HG03066 (cell line): ENCODE measurements at regions not wholly inside any gene's neighbourhood (a gene's known extent, or its start where the extent isn't known, plus 50 kb on each side); places are given as distances from the start of the nearest gene placed in this dataset.
"Not testable (repeated sequence)": the region's sequence is repeated elsewhere in the genome, so short reads cannot be mapped to it uniquely, and the experiment has no call there.

Experiments used
- ATAC-seq: cut with Tn5 transposase; IDR thresholded peaks from one replicate; pipeline ENCODE4 v1.9.1; 2021; ENCODE audit warnings: low read depth; ENCODE audit not compliant: unreplicated experiment

- no peak for ATAC-seq
Measured at GRCh38 chr7:106563466-106564150, 97.3 kb downstream of the CCDC71L start.

- ATAC-seq = no peak
Measured at GRCh38 chr7:106562711-106563366, 98.1 kb downstream of the CCDC71L start.

- ATAC-seq = no peak
Measured at GRCh38 chr7:106561666-106562411, 99.1 kb downstream of the CCDC71L start.

- ATAC-seq = no peak
Measured at GRCh38 chr7:106561151-106561550, 99.8 kb downstream of the CCDC71L start.

GRCh38 chr7:106560482-106560881 lies 100.5 kb downstream of the CCDC71L start:
- no peak for ATAC-seq

- not testable (repeated sequence) for ATAC-seq
Measured at GRCh38 chr7:106556244-106556643, 104.7 kb downstream of the CCDC71L start.

- not testable (repeated sequence) for ATAC-seq
Measured at GRCh38 chr7:106554623-106555022, 106.3 kb downstream of the CCDC71L start.

- ATAC-seq = no peak
Measured at GRCh38 chr7:106553446-106553836, 107.5 kb downstream of the CCDC71L start.

GRCh38 chr7:106552645-106553445 lies 108.1 kb downstream of the CCDC71L start:
- ATAC-seq = peak; percentile 99

GRCh38 chr7:106551936-106552335 lies 109.0 kb downstream of the CCDC71L start:
- no peak for ATAC-seq

- ATAC-seq = no peak
Measured at GRCh38 chr7:106548491-106548890, 112.5 kb downstream of the CCDC71L start.

- ATAC-seq = no peak
Measured at GRCh38 chr7:106545275-106545674, 115.7 kb downstream of the CCDC71L start.

- no peak for ATAC-seq
Measured at GRCh38 chr7:106543221-106543757, 117.7 kb downstream of the CCDC71L start.

- ATAC-seq = peak; percentile 81
Measured at GRCh38 chr7:106542550-106543220, 118.3 kb downstream of the CCDC71L start.

GRCh38 chr7:106538638-106539037 lies 122.3 kb downstream of the CCDC71L start:
- no peak for ATAC-seq

GRCh38 chr7:106537119-106537518 lies 123.8 kb downstream of the CCDC71L start:
- ATAC-seq = no peak

GRCh38 chr7:106536079-106536478 lies 124.9 kb downstream of the CCDC71L start:
- no peak for ATAC-seq

- no peak for ATAC-seq
Measured at GRCh38 chr7:106535234-106535932, 125.6 kb downstream of the CCDC71L start.

GRCh38 chr7:106534271-106534846 lies 126.6 kb downstream of the CCDC71L start:
- no peak for ATAC-seq
